Activated CD4-positive, CD25-positive, alpha-beta regulatory T cell treated with anti-CD3 and anti-CD28 coated beads, Interleukin-2, amount 50 U/mL, for 16 hours (primary cell): ENCODE measurements at regions not wholly inside any gene's neighbourhood (a gene's known extent, or its start where the extent isn't known, plus 50 kb on each side); places are given as distances from the start of the nearest gene placed in this dataset.
"Not testable (repeated sequence)": the region's sequence is repeated elsewhere in the genome, so short reads cannot be mapped to it uniquely, and the experiment has no call there.

Source experiments
- DNase-seq: peaks from one replicate; pipeline ENCODE4 v3.0.0-alpha.2; 2020; ENCODE audit warnings: low read depth, low spot score

GRCh38 chr20:30295396-30295795, 962.1 kb upstream of the DEFB115 start:
- DNase-seq = not testable (repeated sequence)

- DNase-seq = not testable (repeated sequence)
Measured at GRCh38 chr20:30295967-30296366, 961.5 kb upstream of the DEFB115 start.

- DNase-seq = not testable (repeated sequence)
Measured at GRCh38 chr20:30297878-30298595, 959.4 kb upstream of the DEFB115 start.

GRCh38 chr20:30300220-30300642, 957.2 kb upstream of the DEFB115 start:
- DNase-seq = not testable (repeated sequence)

GRCh38 chr20:30302786-30303185, 954.7 kb upstream of the DEFB115 start:
- DNase-seq = not testable (repeated sequence)

- not testable (repeated sequence) for DNase-seq
Measured at GRCh38 chr20:30309938-30310337, 947.5 kb upstream of the DEFB115 start.

- not testable (repeated sequence) for DNase-seq
Measured at GRCh38 chr20:30310385-30310784, 947.1 kb upstream of the DEFB115 start.

- DNase-seq = not testable (repeated sequence)
Measured at GRCh38 chr20:30312220-30312619, 945.2 kb upstream of the DEFB115 start.

GRCh38 chr20:30313660-30314059, 943.8 kb upstream of the DEFB115 start:
- DNase-seq = not testable (repeated sequence)

GRCh38 chr20:30316063-30316462, 941.4 kb upstream of the DEFB115 start:
- DNase-seq = not testable (repeated sequence)

GRCh38 chr20:30316532-30317299, 940.7 kb upstream of the DEFB115 start:
- DNase-seq = not testable (repeated sequence)

- DNase-seq = not testable (repeated sequence)
Measured at GRCh38 chr20:30333744-30334143, 923.7 kb upstream of the DEFB115 start.

GRCh38 chr20:30337556-30337955, 919.9 kb upstream of the DEFB115 start:
- DNase-seq = not testable (repeated sequence)

- DNase-seq = not testable (repeated sequence)
Measured at GRCh38 chr20:30348932-30349331, 908.5 kb upstream of the DEFB115 start.

- not testable (repeated sequence) for DNase-seq
Measured at GRCh38 chr20:30356854-30357467, 900.5 kb upstream of the DEFB115 start.

GRCh38 chr20:30361756-30362155, 895.7 kb upstream of the DEFB115 start:
- DNase-seq = not testable (repeated sequence)

- not testable (repeated sequence) for DNase-seq
Measured at GRCh38 chr20:30376430-30376766, 881.1 kb upstream of the DEFB115 start.

- peak; percentile 85 for DNase-seq
Measured at GRCh38 chr20:30376767-30377658, 880.5 kb upstream of the DEFB115 start.

- DNase-seq = not testable (repeated sequence)
Measured at GRCh38 chr20:30378317-30378716, 879.1 kb upstream of the DEFB115 start.

GRCh38 chr20:30378721-30379120, 878.7 kb upstream of the DEFB115 start:
- DNase-seq = not testable (repeated sequence)

GRCh38 chr20:30384841-30385240, 872.6 kb upstream of the DEFB115 start:
- not testable (repeated sequence) for DNase-seq
